Esophagus muscularis mucosa (tissue), 3 donors: ENCODE measurements at regions not wholly inside any gene's neighbourhood (a gene's known extent, or its start where the extent isn't known, plus 50 kb on each side); places are given as distances from the start of the nearest gene placed in this dataset.

Source experiments
- POLR2A ChIP-seq: fragments of 450-650 bp; IDR thresholded peaks from one replicate; pipeline ENCODE4 v1.6.1; 2017; ENCODE audit warnings: antibody characterized with exemption, moderate library complexity, mild to moderate bottlenecking, low read depth
- TF ChIP-seq, protein P1 (sequence below), 3 experiments: fragments of 200-600 bp in 2 of 3; fragments of 450-650 bp in 1 of 3; sonication (generic) in 2 of 3; IDR thresholded peaks; one replicate each; pipeline ENCODE4 v1.5.1; 2017 to 2019; ENCODE audit warnings: antibody characterized with exemption in 3 of 3, mild to moderate bottlenecking in 2 of 3, moderate library complexity in 1 of 3

DNA sequence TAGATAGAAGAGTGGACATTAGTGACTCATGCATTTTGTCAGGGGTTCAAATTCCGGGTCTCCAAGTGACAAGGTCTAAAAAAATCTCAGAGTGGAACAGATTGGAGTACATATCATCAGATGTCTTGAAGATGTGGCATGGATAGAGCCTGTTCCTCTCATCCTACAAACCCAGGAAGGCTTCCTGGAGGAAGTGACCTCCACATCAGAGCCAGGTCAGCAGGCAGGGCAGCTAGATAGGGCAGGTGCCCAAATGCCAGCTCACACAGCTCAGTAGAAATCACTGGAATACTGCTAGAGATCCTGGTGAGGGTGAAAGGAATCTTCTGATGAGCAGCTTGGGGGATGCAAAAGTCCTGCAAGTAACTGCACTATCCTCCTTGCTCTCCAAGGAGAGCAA is 196.6 kb upstream of the SDK2 start:
- TF ChIP-seq, protein P1, sequence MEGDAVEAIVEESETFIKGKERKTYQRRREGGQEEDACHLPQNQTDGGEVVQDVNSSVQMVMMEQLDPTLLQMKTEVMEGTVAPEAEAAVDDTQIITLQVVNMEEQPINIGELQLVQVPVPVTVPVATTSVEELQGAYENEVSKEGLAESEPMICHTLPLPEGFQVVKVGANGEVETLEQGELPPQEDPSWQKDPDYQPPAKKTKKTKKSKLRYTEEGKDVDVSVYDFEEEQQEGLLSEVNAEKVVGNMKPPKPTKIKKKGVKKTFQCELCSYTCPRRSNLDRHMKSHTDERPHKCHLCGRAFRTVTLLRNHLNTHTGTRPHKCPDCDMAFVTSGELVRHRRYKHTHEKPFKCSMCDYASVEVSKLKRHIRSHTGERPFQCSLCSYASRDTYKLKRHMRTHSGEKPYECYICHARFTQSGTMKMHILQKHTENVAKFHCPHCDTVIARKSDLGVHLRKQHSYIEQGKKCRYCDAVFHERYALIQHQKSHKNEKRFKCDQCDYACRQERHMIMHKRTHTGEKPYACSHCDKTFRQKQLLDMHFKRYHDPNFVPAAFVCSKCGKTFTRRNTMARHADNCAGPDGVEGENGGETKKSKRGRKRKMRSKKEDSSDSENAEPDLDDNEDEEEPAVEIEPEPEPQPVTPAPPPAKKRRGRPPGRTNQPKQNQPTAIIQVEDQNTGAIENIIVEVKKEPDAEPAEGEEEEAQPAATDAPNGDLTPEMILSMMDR (IDR thresholded peaks at IDR 0.05) = no peak
- TF ChIP-seq POLR2A = no peak
